ENCODE measurements at regions not wholly inside any gene's neighbourhood (a gene's known extent, or its start where the extent isn't known, plus 50 kb on each side); places are given as distances from the start of the nearest gene placed in this dataset.

DNA sequence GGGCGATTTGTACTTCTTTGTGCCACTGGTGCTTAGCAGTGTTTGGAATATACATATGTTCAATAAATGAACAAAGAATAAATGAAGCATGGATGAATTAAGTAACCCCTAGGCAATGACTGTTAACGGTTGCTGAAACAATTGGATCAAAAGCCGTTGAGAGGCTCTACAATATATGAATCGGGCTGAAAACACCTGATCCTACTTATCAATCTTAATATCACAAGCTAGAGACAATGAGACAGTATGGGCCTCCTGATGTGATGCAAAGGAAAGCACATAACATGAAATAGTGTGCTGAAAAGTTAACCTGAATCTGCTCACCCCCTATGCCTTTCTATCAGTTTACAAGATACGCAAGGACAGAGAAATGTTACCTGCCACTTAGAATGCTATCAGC, 410.3 kb upstream of the RGMB start:
- Histone ChIP-seq H3K4me1 (ENCODE audit: control insufficient read depth, insufficient read depth, low read length) (no peaks in the 10 kb centered on the region), H3K27ac (ENCODE audit: extremely low read depth, low read depth, low read length) (no peak overlapping the region), H3K36me3 (ENCODE audit: control insufficient read depth in 2 of 2, insufficient read depth in 1 of 2, low read length in 2 of 2) (no peaks in the 10 kb centered on the region), H3K4me3 (ENCODE audit: low read depth, low read length) (no peak overlapping the region), H3K9me3 (ENCODE audit: control insufficient read depth, insufficient read depth, low read depth, low read length) (no peaks in the 10 kb centered on the region)
- TF ChIP-seq SCRT2 (tag by site-specific recombination; IDR thresholded peaks at IDR 0.05) (no peak), ZNF324 (tag by site-specific recombination; IDR thresholded peaks at IDR 0.05) (no peak), ZNF558 (tag by site-specific recombination; IDR thresholded peaks at IDR 0.05) (no peak), ZSCAN23 (tag by site-specific recombination; IDR thresholded peaks at IDR 0.05) (no peak), ZNF707 (tag by site-specific recombination; IDR thresholded peaks at IDR 0.05) (no peak), ZNF184 (tag by site-specific recombination; IDR thresholded peaks at IDR 0.05) (no peak), ZNF239 (tag by site-specific recombination; IDR thresholded peaks at IDR 0.05) (no peak), ZBTB7A (tag by site-specific recombination; IDR thresholded peaks at IDR 0.05; ENCODE audit: low read depth) (no peak), ZNF311 (tag by site-specific recombination; IDR thresholded peaks at IDR 0.05; ENCODE audit: borderline replicate concordance) (no peak), ZNF214 (tag by site-specific recombination; IDR thresholded peaks at IDR 0.05; ENCODE audit: borderline replicate concordance) (no peak), ZNF416 (tag by site-specific recombination; IDR thresholded peaks at IDR 0.05) (no peak)
- TF ChIP-seq, protein P1, sequence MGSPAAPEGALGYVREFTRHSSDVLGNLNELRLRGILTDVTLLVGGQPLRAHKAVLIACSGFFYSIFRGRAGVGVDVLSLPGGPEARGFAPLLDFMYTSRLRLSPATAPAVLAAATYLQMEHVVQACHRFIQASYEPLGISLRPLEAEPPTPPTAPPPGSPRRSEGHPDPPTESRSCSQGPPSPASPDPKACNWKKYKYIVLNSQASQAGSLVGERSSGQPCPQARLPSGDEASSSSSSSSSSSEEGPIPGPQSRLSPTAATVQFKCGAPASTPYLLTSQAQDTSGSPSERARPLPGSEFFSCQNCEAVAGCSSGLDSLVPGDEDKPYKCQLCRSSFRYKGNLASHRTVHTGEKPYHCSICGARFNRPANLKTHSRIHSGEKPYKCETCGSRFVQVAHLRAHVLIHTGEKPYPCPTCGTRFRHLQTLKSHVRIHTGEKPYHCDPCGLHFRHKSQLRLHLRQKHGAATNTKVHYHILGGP (tag by site-specific recombination; IDR thresholded peaks at IDR 0.05): no peak
- TF ChIP-seq, protein P2, sequence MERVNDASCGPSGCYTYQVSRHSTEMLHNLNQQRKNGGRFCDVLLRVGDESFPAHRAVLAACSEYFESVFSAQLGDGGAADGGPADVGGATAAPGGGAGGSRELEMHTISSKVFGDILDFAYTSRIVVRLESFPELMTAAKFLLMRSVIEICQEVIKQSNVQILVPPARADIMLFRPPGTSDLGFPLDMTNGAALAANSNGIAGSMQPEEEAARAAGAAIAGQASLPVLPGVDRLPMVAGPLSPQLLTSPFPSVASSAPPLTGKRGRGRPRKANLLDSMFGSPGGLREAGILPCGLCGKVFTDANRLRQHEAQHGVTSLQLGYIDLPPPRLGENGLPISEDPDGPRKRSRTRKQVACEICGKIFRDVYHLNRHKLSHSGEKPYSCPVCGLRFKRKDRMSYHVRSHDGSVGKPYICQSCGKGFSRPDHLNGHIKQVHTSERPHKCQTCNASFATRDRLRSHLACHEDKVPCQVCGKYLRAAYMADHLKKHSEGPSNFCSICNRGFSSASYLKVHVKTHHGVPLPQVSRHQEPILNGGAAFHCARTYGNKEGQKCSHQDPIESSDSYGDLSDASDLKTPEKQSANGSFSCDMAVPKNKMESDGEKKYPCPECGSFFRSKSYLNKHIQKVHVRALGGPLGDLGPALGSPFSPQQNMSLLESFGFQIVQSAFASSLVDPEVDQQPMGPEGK (tag by site-specific recombination; IDR thresholded peaks at IDR 0.05): no peak
- TF ChIP-seq, protein P3, sequence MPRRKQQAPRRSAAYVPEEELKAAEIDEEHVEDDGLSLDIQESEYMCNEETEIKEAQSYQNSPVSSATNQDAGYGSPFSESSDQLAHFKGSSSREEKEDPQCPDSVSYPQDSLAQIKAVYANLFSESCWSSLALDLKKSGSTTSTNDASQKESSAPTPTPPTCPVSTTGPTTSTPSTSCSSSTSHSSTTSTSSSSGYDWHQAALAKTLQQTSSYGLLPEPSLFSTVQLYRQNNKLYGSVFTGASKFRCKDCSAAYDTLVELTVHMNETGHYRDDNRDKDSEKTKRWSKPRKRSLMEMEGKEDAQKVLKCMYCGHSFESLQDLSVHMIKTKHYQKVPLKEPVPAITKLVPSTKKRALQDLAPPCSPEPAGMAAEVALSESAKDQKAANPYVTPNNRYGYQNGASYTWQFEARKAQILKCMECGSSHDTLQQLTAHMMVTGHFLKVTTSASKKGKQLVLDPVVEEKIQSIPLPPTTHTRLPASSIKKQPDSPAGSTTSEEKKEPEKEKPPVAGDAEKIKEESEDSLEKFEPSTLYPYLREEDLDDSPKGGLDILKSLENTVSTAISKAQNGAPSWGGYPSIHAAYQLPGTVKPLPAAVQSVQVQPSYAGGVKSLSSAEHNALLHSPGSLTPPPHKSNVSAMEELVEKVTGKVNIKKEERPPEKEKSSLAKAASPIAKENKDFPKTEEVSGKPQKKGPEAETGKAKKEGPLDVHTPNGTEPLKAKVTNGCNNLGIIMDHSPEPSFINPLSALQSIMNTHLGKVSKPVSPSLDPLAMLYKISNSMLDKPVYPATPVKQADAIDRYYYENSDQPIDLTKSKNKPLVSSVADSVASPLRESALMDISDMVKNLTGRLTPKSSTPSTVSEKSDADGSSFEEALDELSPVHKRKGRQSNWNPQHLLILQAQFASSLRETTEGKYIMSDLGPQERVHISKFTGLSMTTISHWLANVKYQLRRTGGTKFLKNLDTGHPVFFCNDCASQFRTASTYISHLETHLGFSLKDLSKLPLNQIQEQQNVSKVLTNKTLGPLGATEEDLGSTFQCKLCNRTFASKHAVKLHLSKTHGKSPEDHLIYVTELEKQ (tag by site-specific recombination; IDR thresholded peaks at IDR 0.05; ENCODE audit: borderline replicate concordance): no peak
- ChIA-PET POLR2A (no interaction called here), CTCF (no interaction called here)

DNA sequence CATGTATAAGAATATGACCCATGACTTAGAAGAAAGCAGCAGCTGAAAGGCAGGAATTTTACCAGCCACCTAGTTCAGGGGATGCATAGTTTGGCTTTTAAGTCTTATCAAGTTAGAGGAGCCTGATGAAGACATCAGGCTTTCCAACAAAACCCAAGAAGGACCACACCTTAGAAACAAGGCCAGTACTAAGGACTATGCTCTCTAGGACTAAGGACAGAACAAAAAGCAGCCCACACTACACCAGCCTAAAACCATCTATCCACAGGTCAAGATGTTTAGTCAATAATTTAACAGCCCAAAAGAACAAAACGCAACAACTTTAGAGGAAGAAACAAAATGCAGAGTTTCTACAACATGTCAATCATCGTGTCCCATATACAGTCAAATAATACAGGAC, 408.9 kb upstream of the RGMB start:
- POLR2A ChIA-PET: no interaction called here
- Histone ChIP-seq H3K4me1 (ENCODE audit: control insufficient read depth, insufficient read depth, low read length) (no peaks in the 10 kb centered on the region), H3K36me3 (ENCODE audit: control insufficient read depth in 2 of 2, insufficient read depth in 1 of 2, low read length in 2 of 2) (no peaks in the 10 kb centered on the region), H3K9me3 (ENCODE audit: control insufficient read depth, insufficient read depth, low read depth, low read length) (no peaks in the 10 kb centered on the region), H3K4me3 (ENCODE audit: low read depth, low read length) (no peak overlapping the region), H3K27ac (ENCODE audit: extremely low read depth, low read depth, low read length) (no peak overlapping the region)
- TF ChIP-seq ZNF391 (tag by site-specific recombination; IDR thresholded peaks at IDR 0.05; ENCODE audit: borderline replicate concordance, low read depth): no peak
- CTCF ChIA-PET: interaction anchor here (0.8 kb wide), 1 partner anchor 408 kb away, joined by 3 read pairs; no protein-coding TSS in a partner anchor

DNA sequence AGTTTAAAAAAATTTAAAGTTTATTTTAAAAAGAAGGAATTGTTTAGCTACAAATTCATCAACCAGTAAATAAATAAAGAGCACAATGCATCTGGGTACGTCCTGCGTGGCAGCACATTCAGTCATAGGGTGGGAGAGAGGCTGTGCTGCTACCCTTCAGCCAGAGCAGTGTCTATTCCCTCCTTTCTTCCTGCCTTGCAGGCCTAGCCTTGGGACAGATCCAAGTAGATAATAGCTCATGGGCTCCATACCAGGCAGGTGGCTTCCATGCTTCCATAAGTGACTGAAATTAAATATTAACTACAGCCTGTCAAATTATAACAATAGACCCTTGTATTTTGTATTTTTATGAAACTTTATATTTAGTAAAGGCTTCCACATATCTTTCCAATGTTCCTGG, 408.3 kb upstream of the RGMB start:
- H3K27ac ChIP-seq (ENCODE audit: extremely low read depth, low read depth, low read length): no peak overlapping the region
- H3K4me1 ChIP-seq (ENCODE audit: control insufficient read depth, insufficient read depth, low read length): no peaks in the 10 kb centered on the region
- H3K9me3 ChIP-seq (ENCODE audit: control insufficient read depth, insufficient read depth, low read depth, low read length): no peaks in the 10 kb centered on the region
- no peaks in the 10 kb centered on the region for H3K36me3 ChIP-seq (ENCODE audit: control insufficient read depth in 2 of 2, insufficient read depth in 1 of 2, low read length in 2 of 2)
- ChIA-PET POLR2A (no interaction called here), CTCF (interaction anchor here (0.8 kb wide), 1 partner anchor 407 kb away, joined by 3 read pairs; no protein-coding TSS in a partner anchor)
- TF ChIP-seq, protein P4, sequence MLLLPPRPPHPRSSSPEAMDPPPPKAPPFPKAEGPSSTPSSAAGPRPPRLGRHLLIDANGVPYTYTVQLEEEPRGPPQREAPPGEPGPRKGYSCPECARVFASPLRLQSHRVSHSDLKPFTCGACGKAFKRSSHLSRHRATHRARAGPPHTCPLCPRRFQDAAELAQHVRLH (tag by site-specific recombination; IDR thresholded peaks at IDR 0.05): no peak
- no peak overlapping the region for H3K4me3 ChIP-seq (ENCODE audit: low read depth, low read length)
